H1 (cell line): ENCODE measurements at regions not wholly inside any gene's neighbourhood (a gene's known extent, or its start where the extent isn't known, plus 50 kb on each side); places are given as distances from the start of the nearest gene placed in this dataset.

Experiments used
- CTCF ChIA-PET: fragments of 300-600 bp; sonication (Branson Sonifier 250); formaldehyde crosslinking; loops from one replicate; lab custom pipeline; 2021; ENCODE audit not compliant: partially characterized antibody; lab: Charles Lee
- POLR2A ChIA-PET: fragments of 300-600 bp; sonication (Branson Sonifier 250); formaldehyde crosslinking; loops from one replicate; lab custom pipeline; 2021; ENCODE audit warnings: inconsistent platforms; ENCODE audit not compliant: partially characterized antibody; lab: Charles Lee
- DNase-seq, 2 experiments: peaks; one replicate each; pipeline versions ENCODE4 v3.0.0 to v3.0.0-alpha.2; 2010 to 2022; ENCODE audit warnings: low spot score in 2 of 2, low read depth in 1 of 2, mixed read lengths in 1 of 2
- FAIRE-seq: peaks from 2 replicates; lab custom pipeline; 2011; peaks lifted over from hg19 to GRCh38; lab: Jason Lieb, UNC
- H2AFZ ChIP-seq: 2 replicates; pipeline ENCODE4 v1.8.1; 2012; ENCODE audit warnings: low read length, inconsistent platforms
- H2AK5ac ChIP-seq: 2 replicates; pipeline ENCODE4 v1.6.1; 2013; ENCODE audit warnings: low read depth, low read length
- H2BK120ac ChIP-seq: replicated peaks from 2 replicates; pipeline ENCODE3; 2013; ENCODE audit warnings: low read depth, low read length, inconsistent platforms
- H2BK12ac ChIP-seq: 2 replicates; pipeline ENCODE4 v1.6.1; 2013; ENCODE audit warnings: low read depth, low read length
- H2BK15ac ChIP-seq: 2 replicates; pipeline ENCODE4 v1.6.1; 2013; ENCODE audit warnings: low read length
- H2BK20ac ChIP-seq: 2 replicates; pipeline ENCODE4 v1.6.1; 2013; ENCODE audit warnings: low read length
- H2BK5ac ChIP-seq: 2 replicates; pipeline ENCODE4 v1.6.1; 2013; ENCODE audit warnings: low read depth, low read length
- H3K14ac ChIP-seq: 2 replicates; pipeline ENCODE4 v1.6.1; 2013; ENCODE audit warnings: inconsistent platforms; ENCODE audit not compliant: insufficient read length
- H3K18ac ChIP-seq: 2 replicates; pipeline ENCODE4 v1.6.1; 2013; ENCODE audit warnings: low read length; ENCODE audit errors: extremely low read depth
- H3K23ac ChIP-seq: 2 replicates; pipeline ENCODE4 v1.6.1; 2013; ENCODE audit warnings: inconsistent platforms; ENCODE audit not compliant: insufficient read length
- H3K23me2 ChIP-seq: 2 replicates; pipeline ENCODE4 v1.6.1; 2013; ENCODE audit warnings: low read depth, low read length
- H3K27ac ChIP-seq: 2 replicates; pipeline ENCODE4 v1.6.1; 2011; ENCODE audit warnings: low read depth, low read length, inconsistent platforms
- H3K27me3 ChIP-seq, 4 experiments: replicated peaks in 1 of 4; 1 replicate in 1 of 4; 2 replicates in 3 of 4; pipeline versions ENCODE4 v1.6.1 to v1.8.1; 2011 to 2013; ENCODE audit warnings: low read length in 3 of 4, mild to moderate bottlenecking in 3 of 4, inconsistent platforms in 2 of 4, mixed read lengths in 2 of 4, moderate library complexity in 1 of 4; ENCODE audit not compliant: control insufficient read depth in 3 of 4, insufficient read depth in 3 of 4; ENCODE audit errors: extremely low read depth in 1 of 4
- H3K36me3 ChIP-seq, 4 experiments: 2 replicates each; pipeline versions ENCODE4 v1.6.1 to v1.8.1; 2011 to 2013; ENCODE audit warnings: mild to moderate bottlenecking in 4 of 4, low read length in 3 of 4, moderate library complexity in 2 of 4, control low read depth in 1 of 4, inconsistent platforms in 1 of 4; ENCODE audit not compliant: insufficient read depth in 4 of 4, control insufficient read depth in 2 of 4
- H3K4ac ChIP-seq: replicated peaks from 2 replicates; pipeline ENCODE3; 2013; ENCODE audit warnings: low read length, low read depth, mixed read lengths, inconsistent platforms; ENCODE audit not compliant: insufficient read length
- H3K4me1 ChIP-seq, 4 experiments: replicated peaks in 1 of 4; 1 replicate in 1 of 4; 2 replicates in 3 of 4; pipeline versions ENCODE4 v1.6.1 to v1.8.1; 2011 to 2013; ENCODE audit warnings: low read length in 3 of 4, inconsistent platforms in 2 of 4, mixed read lengths in 1 of 4; ENCODE audit not compliant: insufficient read depth in 4 of 4, control insufficient read depth in 3 of 4
- H3K4me2 ChIP-seq, 2 experiments: 2 replicates each; pipeline versions ENCODE4 v1.6.1 to v1.8.1; 2011 to 2013; ENCODE audit warnings: low read depth in 2 of 2, low read length in 2 of 2, control low read depth in 1 of 2, inconsistent platforms in 1 of 2, mild to moderate bottlenecking in 1 of 2; ENCODE audit not compliant: insufficient read depth in 1 of 2
- H3K4me3 ChIP-seq, 4 experiments: fragments of 200-600, 300-600 bp in 1 of 4; sonication (generic), shearing (Covaris generic), sonication (Bioruptor Twin) in 1 of 4; 2 replicates each; pipeline versions ENCODE4 v1.5.1 to v1.8.1; 2011 to 2016; ENCODE audit warnings: low read length in 4 of 4, low read depth in 3 of 4, control low read depth in 2 of 4, inconsistent platforms in 2 of 4, mild to moderate bottlenecking in 2 of 4, mixed read lengths in 1 of 4, moderate library complexity in 1 of 4; ENCODE audit not compliant: insufficient read depth in 2 of 4; ENCODE audit errors: extremely low read depth in 1 of 4
- H3K56ac ChIP-seq: replicated peaks from 2 replicates; pipeline ENCODE3; 2013; ENCODE audit warnings: low read depth, mild to moderate bottlenecking, mixed read lengths, low read length, inconsistent platforms; ENCODE audit not compliant: insufficient read length
- H3K79me1 ChIP-seq: 2 replicates; pipeline ENCODE4 v1.6.1; 2013; ENCODE audit warnings: low read depth, low read length, control low read depth
- H3K79me2 ChIP-seq, 2 experiments: 2 replicates each; pipeline versions ENCODE4 v1.6.1 to v1.8.1; 2012 to 2013; ENCODE audit warnings: low read length in 2 of 2, mild to moderate bottlenecking in 2 of 2, inconsistent platforms in 1 of 2; ENCODE audit not compliant: insufficient read depth in 2 of 2, control insufficient read depth in 1 of 2
- H3K9ac ChIP-seq, 4 experiments: replicated peaks in 1 of 4; 1 replicate in 1 of 4; 2 replicates in 3 of 4; pipeline versions ENCODE4 v1.6.1 to v1.8.1; 2011 to 2013; ENCODE audit warnings: low read depth in 3 of 4, low read length in 3 of 4, control low read depth in 2 of 4, mild to moderate bottlenecking in 2 of 4, moderate library complexity in 2 of 4, inconsistent platforms in 1 of 4; ENCODE audit errors: extremely low read depth in 1 of 4
- H3K9me3 ChIP-seq, 2 experiments: 2 replicates each; pipeline versions ENCODE4 v1.6.1 to v1.8.1; 2012 to 2013; ENCODE audit warnings: mild to moderate bottlenecking in 2 of 2, moderate library complexity in 2 of 2, control low read depth in 1 of 2, inconsistent platforms in 1 of 2, low read depth in 1 of 2, low read length in 1 of 2, mixed read lengths in 1 of 2; ENCODE audit not compliant: insufficient read depth in 2 of 2
- H4K20me1 ChIP-seq, 2 experiments: replicated peaks in 1 of 2; 2 replicates each; pipeline versions ENCODE3 to v1.8.1; 2011 to 2013; ENCODE audit warnings: inconsistent platforms in 2 of 2, low read length in 2 of 2, mild to moderate bottlenecking in 1 of 2; ENCODE audit not compliant: insufficient read depth in 2 of 2, control insufficient read depth in 1 of 2
- H4K5ac ChIP-seq: 2 replicates; pipeline ENCODE4 v1.6.1; 2013; ENCODE audit warnings: low read length, low read depth, mixed read lengths, inconsistent platforms; ENCODE audit not compliant: insufficient read length
- H4K8ac ChIP-seq: 2 replicates; pipeline ENCODE4 v1.8.0; 2013; ENCODE audit warnings: mild to moderate bottlenecking, moderate library complexity, low read length, inconsistent platforms; ENCODE audit not compliant: insufficient read depth; ENCODE audit errors: extremely low read depth
- H4K91ac ChIP-seq: replicated peaks from 2 replicates; pipeline ENCODE3; 2013; ENCODE audit warnings: low read length, mixed read lengths, inconsistent platforms; ENCODE audit not compliant: insufficient read length
- CBX5 ChIP-seq: fragments of 300-800, 300-1000 bp; sonication (generic); IDR thresholded peaks from 2 replicates; pipeline ENCODE4 v1.7.1; 2016; ENCODE audit warnings: antibody characterized with exemption, low read length, low read depth
- CREB1 ChIP-seq: IDR thresholded peaks from 2 replicates; pipeline ENCODE4 v1.6.1; 2012; ENCODE audit warnings: inconsistent platforms
- FOSL1 ChIP-seq: IDR thresholded peaks from 2 replicates; pipeline ENCODE4 v1.6.1; 2011; ENCODE audit warnings: mild to moderate bottlenecking, low read depth, low read length, moderate library complexity; ENCODE audit not compliant: insufficient read depth
- GTF2F1 ChIP-seq: IDR thresholded peaks from 2 replicates; pipeline ENCODE4 v1.6.1; 2012; ENCODE audit warnings: low read depth, low read length, improper control_type of control experiment, borderline replicate concordance
- HDAC6 ChIP-seq: IDR thresholded peaks from one replicate; pipeline ENCODE4 v1.7.1; 2012; ENCODE audit warnings: low read depth, mild to moderate bottlenecking, inconsistent platforms, low read length, moderate library complexity
- JUN ChIP-seq: IDR thresholded peaks from 2 replicates; pipeline ENCODE4 v1.6.1; 2011; ENCODE audit warnings: low read depth, mild to moderate bottlenecking, improper control_type of control experiment, low read length
- KDM1A ChIP-seq: fragments of 200-600, 300-600 bp; sonication (generic); IDR thresholded peaks from 2 replicates; pipeline ENCODE4 v1.7.1; 2016; ENCODE audit warnings: mild to moderate bottlenecking, low read length, borderline replicate concordance
- PHF8 ChIP-seq: fragments of 200-600 bp; sonication (generic); conservative IDR thresholded peaks from 2 replicates; pipeline ENCODE4 v1.7.1; 2012; ENCODE audit warnings: low read depth, mild to moderate bottlenecking, inconsistent platforms, low read length, moderate library complexity
- POLR2A ChIP-seq, 2 experiments: IDR thresholded peaks; 1 replicate in 1 of 2; 2 replicates in 1 of 2; pipeline ENCODE4 v1.6.1; 2011; ENCODE audit warnings: low read depth in 2 of 2, low read length in 2 of 2, mild to moderate bottlenecking in 2 of 2; ENCODE audit errors: control extremely low read depth in 1 of 2
- SIRT6 ChIP-seq: IDR thresholded peaks from one replicate; pipeline ENCODE4 v1.7.1; 2012; ENCODE audit warnings: low read length, inconsistent platforms
- TAF1 ChIP-seq: IDR thresholded peaks from 2 replicates; pipeline ENCODE4 v1.6.1; 2011; ENCODE audit warnings: mild to moderate bottlenecking, low read depth, low read length
- USF2 ChIP-seq: IDR thresholded peaks from 2 replicates; pipeline ENCODE4 v1.6.1; 2011; ENCODE audit warnings: low read length, improper control_type of control experiment
- YY1 ChIP-seq: IDR thresholded peaks from 2 replicates; pipeline ENCODE4 v1.6.1; 2011; ENCODE audit warnings: low read depth, mild to moderate bottlenecking, low read length
- WGBS, 2 experiments: shearing (Covaris generic) in 1 of 2; methylation state at CpG; one replicate each; pipeline versions ENCODE4 v1.1.6 to v1.1.7; 2013 to 2015; ENCODE audit warnings: low lambda C conversion rate in 2 of 2, mixed read lengths in 2 of 2, inconsistent platforms in 1 of 2, low coverage in 1 of 2, missing lambda C conversion rate in 1 of 2; ENCODE audit not compliant: insufficient replicate concordance in 2 of 2, insufficient coverage in 1 of 2, insufficient read length in 1 of 2; ENCODE audit errors: extremely low coverage in 1 of 2, missing lambda C conversion rate in 1 of 2; 5-methylcytosine and 5-hydroxymethylcytosine counted together

DNA sequence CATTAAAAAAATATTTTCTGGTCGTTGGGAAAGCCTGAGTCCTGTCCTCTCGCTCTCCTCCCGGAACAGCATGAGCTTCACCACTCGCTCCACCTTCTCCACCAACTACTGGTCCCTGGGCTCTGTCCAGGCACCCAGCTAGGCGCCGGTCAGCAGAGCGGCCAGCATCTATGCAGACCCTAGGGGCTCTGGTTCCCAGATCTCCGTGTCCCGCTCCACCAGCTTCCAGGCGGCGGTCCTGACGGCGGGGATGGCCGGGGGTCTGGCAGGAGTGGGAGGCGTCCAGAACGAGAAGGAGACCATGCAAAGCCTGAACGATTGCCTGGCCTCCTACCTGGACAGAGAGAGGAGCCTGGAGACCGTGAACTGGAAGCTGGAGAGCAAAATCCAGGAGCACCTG lies 807.2 kb upstream of the NDST4 start:
- Histone ChIP-seq H2BK20ac (no peak overlapping the region), H3K4me3 (no peak overlapping the region)

More for the DNA sequence above, 807.2 kb upstream of the NDST4 start:
- no peak overlapping the region for H2BK120ac ChIP-seq
- H3K23ac ChIP-seq: no peak overlapping the region
- H4K20me1 ChIP-seq: no peaks in the 10 kb centered on the region
- no peak overlapping the region for H2BK15ac ChIP-seq
- H3K27me3 ChIP-seq: no peaks in the 10 kb centered on the region
- DNase-seq (no peak), FAIRE-seq (no peak)
- H3K9me3 ChIP-seq: peaks cover 0 to 3% of the 10 kb centered on the region in 2 experiments; a peak in 1 of 4 replicates
- H3K56ac ChIP-seq: no peak overlapping the region
- H2BK5ac ChIP-seq: no peak overlapping the region
- H3K18ac ChIP-seq: no peak overlapping the region
- no peak overlapping the region for H3K9ac ChIP-seq
- no peak for TF ChIP-seq JUN
- TF ChIP-seq SIRT6: no peak
- no peak for TF ChIP-seq PHF8
- TF ChIP-seq POLR2A (IDR thresholded peaks at IDR 0.05; ENCODE audit: control extremely low read depth in 1 of 2, low read depth in 2 of 2, low read length in 2 of 2): no peak
- TF ChIP-seq USF2: no peak
- TF ChIP-seq KDM1A: no peak
- TF ChIP-seq CBX5: no peak
- TF ChIP-seq YY1: no peak
- TF ChIP-seq TAF1: no peak
- TF ChIP-seq CREB1: no peak
- TF ChIP-seq HDAC6: no peak
- no peak for TF ChIP-seq FOSL1
- TF ChIP-seq GTF2F1: no peak
- ChIA-PET CTCF (interaction anchor here (1.5 kb wide), 1 partner anchor 14 kb away, joined by 5 read pairs; no protein-coding TSS in a partner anchor), POLR2A (no interaction called here)
- no peak overlapping the region for H3K27ac ChIP-seq
- WGBS, 2 experiments: 96% methylated on average over 16 of the region's 18 CpGs; no CpG with 5 or more reads in 1 of the 2 experiments
- H3K4ac ChIP-seq: no peak overlapping the region
- no peak overlapping the region for H4K8ac ChIP-seq
- H3K36me3 ChIP-seq: no peaks in the 10 kb centered on the region
- H3K79me1 ChIP-seq: no peaks in the 10 kb centered on the region
- H3K14ac ChIP-seq: no peak overlapping the region
- no peak overlapping the region for H2BK12ac ChIP-seq
- no peak overlapping the region for H3K4me2 ChIP-seq
- no peak overlapping the region for H4K5ac ChIP-seq
- H2AK5ac ChIP-seq: no peak overlapping the region
- H3K79me2 ChIP-seq: no peaks in the 10 kb centered on the region
- no peaks in the 10 kb centered on the region; a peak in 2 of 7 replicates for H3K4me1 ChIP-seq
- H3K23me2 ChIP-seq: no peaks in the 10 kb centered on the region
- no peak overlapping the region for H4K91ac ChIP-seq
- H2AFZ ChIP-seq: no peak overlapping the region
